ENCODE measurements at regions not wholly inside any gene's neighbourhood (a gene's known extent, or its start where the extent isn't known, plus 50 kb on each side); places are given as distances from the start of the nearest gene placed in this dataset.
"Not testable (repeated sequence)": the region's sequence is repeated elsewhere in the genome, so short reads cannot be mapped to it uniquely, and the experiment has no call there.

- in situ Hi-C loops (cut with MboI; ENCODE audit: low sequenced_read_pairs), result no loop called here
Observed at GRCh38 chr5:174459071-174459702, 265.2 kb upstream of the MSX2 start.

GRCh38 chr5:174459832-174460448 is 264.4 kb upstream of the MSX2 start:
- in situ Hi-C loops (cut with MboI; ENCODE audit: low sequenced_read_pairs), result no loop called here

GRCh38 chr5:174462129-174462528 is 262.3 kb upstream of the MSX2 start:
- in situ Hi-C loops (cut with MboI; ENCODE audit: low sequenced_read_pairs), result no loop called here

GRCh38 chr5:174464504-174465165 is 259.7 kb upstream of the MSX2 start:
- in situ Hi-C loops (cut with MboI; ENCODE audit: low sequenced_read_pairs), result no loop called here

- in situ Hi-C loops (cut with MboI; ENCODE audit: low sequenced_read_pairs), result not testable (repeated sequence)
Observed at GRCh38 chr5:174471528-174471927, 252.9 kb upstream of the MSX2 start.

- in situ Hi-C loops (cut with MboI; ENCODE audit: low sequenced_read_pairs), result no loop called here
Observed at GRCh38 chr5:174472956-174473355, 251.4 kb upstream of the MSX2 start.

- in situ Hi-C loops (cut with MboI; ENCODE audit: low sequenced_read_pairs), result not testable (repeated sequence)
Observed at GRCh38 chr5:174476001-174476400, 248.4 kb upstream of the MSX2 start.

GRCh38 chr5:174479325-174479724 is 245.1 kb upstream of the MSX2 start:
- in situ Hi-C loops (cut with MboI; ENCODE audit: low sequenced_read_pairs), result no loop called here

GRCh38 chr5:174481737-174482136 is 242.6 kb upstream of the MSX2 start:
- in situ Hi-C loops (cut with MboI; ENCODE audit: low sequenced_read_pairs), result no loop called here

- in situ Hi-C loops (cut with MboI; ENCODE audit: low sequenced_read_pairs), result no loop called here
Observed at GRCh38 chr5:174482607-174483024, 241.8 kb upstream of the MSX2 start.

- in situ Hi-C loops (cut with MboI; ENCODE audit: low sequenced_read_pairs), result no loop called here
Observed at GRCh38 chr5:174483411-174483810, 241.0 kb upstream of the MSX2 start.

- in situ Hi-C loops (cut with MboI; ENCODE audit: low sequenced_read_pairs), result no loop called here
Observed at GRCh38 chr5:174489215-174489614, 235.2 kb upstream of the MSX2 start.

GRCh38 chr5:174489920-174490597 is 234.3 kb upstream of the MSX2 start:
- in situ Hi-C loops (cut with MboI; ENCODE audit: low sequenced_read_pairs), result no loop called here

- in situ Hi-C loops (cut with MboI; ENCODE audit: low sequenced_read_pairs), result no loop called here
Observed at GRCh38 chr5:174490728-174491127, 233.7 kb upstream of the MSX2 start.

GRCh38 chr5:174491265-174491664 is 233.1 kb upstream of the MSX2 start:
- in situ Hi-C loops (cut with MboI; ENCODE audit: low sequenced_read_pairs), result no loop called here

- in situ Hi-C loops (cut with MboI; ENCODE audit: low sequenced_read_pairs), result no loop called here
Observed at GRCh38 chr5:174491761-174492350, 232.5 kb upstream of the MSX2 start.

GRCh38 chr5:174493530-174493929 is 230.9 kb upstream of the MSX2 start:
- in situ Hi-C loops (cut with MboI; ENCODE audit: low sequenced_read_pairs), result no loop called here

- in situ Hi-C loops (cut with MboI; ENCODE audit: low sequenced_read_pairs), result not testable (repeated sequence)
Observed at GRCh38 chr5:174497939-174498338, 226.4 kb upstream of the MSX2 start.

- in situ Hi-C loops (cut with MboI; ENCODE audit: low sequenced_read_pairs), result not testable (repeated sequence)
Observed at GRCh38 chr5:174498575-174498974, 225.8 kb upstream of the MSX2 start.

GRCh38 chr5:174500636-174501035 is 223.7 kb upstream of the MSX2 start:
- in situ Hi-C loops (cut with MboI; ENCODE audit: low sequenced_read_pairs), result no loop called here

GRCh38 chr5:174501461-174502069 is 222.8 kb upstream of the MSX2 start:
- in situ Hi-C loops (cut with MboI; ENCODE audit: low sequenced_read_pairs), result no loop called here

Data from HL-60/S4 treated with phorbol 12-myristate 13-acetate at 8.2 ng/mL for 4 days and 3 days (cell line).